ENCODE measurements at regions not wholly inside any gene's neighbourhood (a gene's known extent, or its start where the extent isn't known, plus 50 kb on each side); places are given as distances from the start of the nearest gene placed in this dataset.

GRCh38 chr5:92863666-92864065 is 717.4 kb downstream of the NR2F1-AS1 start:
- in situ Hi-C loops (cut with MboI; ENCODE audit: low pct_ligation_motif_present in 1 of 4, low pct_unique_long_range_greater_than_20kb in 1 of 4, low sequenced_read_pairs in 3 of 4) (no loop called here), intact Hi-C loops (cut with DNase I; ENCODE audit: low total_unique reads) (loop anchor here (1.0 kb wide), 1 partner anchor 8 kb away; no protein-coding TSS in a partner anchor)
- Histone ChIP-seq H3K4me3 (no peak overlapping the region), H3K27ac (no peak overlapping the region), H3K27me3 (no peaks in the 10 kb centered on the region), H3K9me3 (no peaks in the 10 kb centered on the region), H3K36me3 (no peaks in the 10 kb centered on the region), H3K4me1 (no peaks in the 10 kb centered on the region)
- DNase-seq, result no peak
- WGBS, 2 donors (ENCODE audit: low coverage in 1 of 2), result 83 to 84% methylated on average over 2 of the region's 2 CpGs
- TF ChIP-seq EP300 (IDR thresholded peaks at IDR 0.05; ENCODE audit: low read depth) (no peak), POLR2AphosphoS5 (IDR thresholded peaks at IDR 0.05) (no peak), POLR2A (IDR thresholded peaks at IDR 0.05) (no peak), CTCF (IDR thresholded peaks at IDR 0.05) (no peak)

GRCh38 chr5:92861531-92862285 is 719.3 kb downstream of the NR2F1-AS1 start:
- WGBS, 2 donors (ENCODE audit: low coverage in 1 of 2), result 74 to 89% methylated on average over 3 of the region's 3 CpGs
- Histone ChIP-seq H3K27ac (no peak overlapping the region), H3K27me3 (no peaks in the 10 kb centered on the region), H3K9me3 (no peaks in the 10 kb centered on the region), H3K4me3 (no peak overlapping the region), H3K36me3 (no peaks in the 10 kb centered on the region), H3K4me1 (no peaks in the 10 kb centered on the region)
- intact Hi-C loops (cut with DNase I; ENCODE audit: low total_unique reads), result no loop called here
- DNase-seq, result no peak
- in situ Hi-C loops (cut with MboI; ENCODE audit: low pct_ligation_motif_present in 1 of 4, low pct_unique_long_range_greater_than_20kb in 1 of 4, low sequenced_read_pairs in 3 of 4), result no loop called here
- no peak for TF ChIP-seq POLR2A (IDR thresholded peaks at IDR 0.05)

GRCh38 chr5:92860061-92860460 is 721.0 kb downstream of the NR2F1-AS1 start:
- Histone ChIP-seq H3K9me3 (no peaks in the 10 kb centered on the region), H3K36me3 (no peaks in the 10 kb centered on the region), H3K4me3 (no peak overlapping the region), H3K27me3 (no peaks in the 10 kb centered on the region), H3K27ac (no peak overlapping the region), H3K4me1 (no peaks in the 10 kb centered on the region)
- TF ChIP-seq EP300 (IDR thresholded peaks at IDR 0.05; ENCODE audit: low read depth), result no peak
- TF ChIP-seq CTCF (IDR thresholded peaks at IDR 0.05), result no peak
- no peak for TF ChIP-seq POLR2AphosphoS5 (IDR thresholded peaks at IDR 0.05)
- no peak for TF ChIP-seq POLR2A (IDR thresholded peaks at IDR 0.05)
- intact Hi-C loops (cut with DNase I; ENCODE audit: low total_unique reads) (no loop called here), in situ Hi-C loops (cut with MboI; ENCODE audit: low pct_ligation_motif_present in 1 of 4, low pct_unique_long_range_greater_than_20kb in 1 of 4, low sequenced_read_pairs in 3 of 4) (no loop called here)
- no peak for DNase-seq
- WGBS, 2 donors (ENCODE audit: low coverage in 1 of 2), result 72 to 80% methylated on average over 2 of the region's 2 CpGs

- no peak for DNase-seq
- no peaks in the 10 kb centered on the region for H3K27me3 ChIP-seq
- in situ Hi-C loops (cut with MboI; ENCODE audit: low pct_ligation_motif_present in 1 of 4, low pct_unique_long_range_greater_than_20kb in 1 of 4, low sequenced_read_pairs in 3 of 4) (no loop called here), intact Hi-C loops (cut with DNase I; ENCODE audit: low total_unique reads) (no loop called here)
- H3K9me3 ChIP-seq, result no peaks in the 10 kb centered on the region
- no peak overlapping the region for H3K4me3 ChIP-seq
- H3K4me1 ChIP-seq, result no peaks in the 10 kb centered on the region
- no peak overlapping the region for H3K27ac ChIP-seq
- no peak for TF ChIP-seq EP300 (IDR thresholded peaks at IDR 0.05; ENCODE audit: low read depth)
- H3K36me3 ChIP-seq, result no peaks in the 10 kb centered on the region
- 54 to 74% methylated on average over 4 of the region's 4 CpGs for WGBS, 2 donors (ENCODE audit: low coverage in 1 of 2)
These were observed 728.8 kb downstream of the NR2F1-AS1 start for GRCh38 chr5:92852219-92852618.

GRCh38 chr5:92850886-92851285 is 730.1 kb downstream of the NR2F1-AS1 start:
- H3K27me3 ChIP-seq, result no peaks in the 10 kb centered on the region
- intact Hi-C loops (cut with DNase I; ENCODE audit: low total_unique reads), result no loop called here
- TF ChIP-seq POLR2AphosphoS5 (IDR thresholded peaks at IDR 0.05), result no peak
- TF ChIP-seq CTCF (IDR thresholded peaks at IDR 0.05), result no peak
- in situ Hi-C loops (cut with MboI; ENCODE audit: low pct_ligation_motif_present in 1 of 4, low pct_unique_long_range_greater_than_20kb in 1 of 4, low sequenced_read_pairs in 3 of 4), result no loop called here
- no peaks in the 10 kb centered on the region for H3K36me3 ChIP-seq
- H3K9me3 ChIP-seq, result no peaks in the 10 kb centered on the region
- DNase-seq, result no peak
- no peak overlapping the region for H3K4me3 ChIP-seq
- 58% methylated on average over 2 of the region's 2 CpGs for whole genome bisulfite sequencing, 2 donors (ENCODE audit: low coverage in 1 of 2)
- no peaks in the 10 kb centered on the region for H3K4me1 ChIP-seq
- no peak overlapping the region for H3K27ac ChIP-seq
